HepG2 (cell line): ENCODE measurements at regions not wholly inside any gene's neighbourhood (a gene's known extent, or its start where the extent isn't known, plus 50 kb on each side); places are given as distances from the start of the nearest gene placed in this dataset.

ENCODE experiments used
- DNMT1 ChIP-seq: sonication (generic); formaldehyde crosslinking; IDR thresholded peaks from 2 replicates; pipeline ENCODE4 v1.5.1; 2020; ENCODE audit warnings: mild to moderate bottlenecking, missing genetic modification reagents
- IKZF1 ChIP-seq: fragments of 450-650 bp; IDR thresholded peaks from 2 replicates; pipeline ENCODE4 v1.7.1; 2016
- LBX2 ChIP-seq: sonication (generic); formaldehyde crosslinking; IDR thresholded peaks from 2 replicates; pipeline ENCODE4 v1.5.0; 2020; ENCODE audit warnings: missing genetic modification reagents, mild to moderate bottlenecking, borderline replicate concordance
- MED13 ChIP-seq: sonication (generic); formaldehyde crosslinking; IDR thresholded peaks from 2 replicates; pipeline ENCODE4 v1.5.0; 2020; ENCODE audit warnings: missing genetic modification reagents
- MNT ChIP-seq: fragments of 450-650 bp; IDR thresholded peaks from 2 replicates; pipeline ENCODE4 v1.6.1; 2016
- PHB2 ChIP-seq: fragments of 450-650 bp; IDR thresholded peaks from 2 replicates; pipeline ENCODE4 v1.6.1; 2018; ENCODE audit not compliant: partially characterized antibody
- ZNF274 ChIP-seq: sonication (generic); formaldehyde crosslinking; IDR thresholded peaks from 2 replicates; pipeline ENCODE4 v1.5.1; 2020; ENCODE audit warnings: mild to moderate bottlenecking, missing genetic modification reagents
- ZNF318 ChIP-seq: sonication (generic); formaldehyde crosslinking; IDR thresholded peaks from 2 replicates; pipeline ENCODE4 v1.4.0; 2020; ENCODE audit warnings: mild to moderate bottlenecking, missing genetic modification reagents
- ZNF782 ChIP-seq: sonication (generic); formaldehyde crosslinking; IDR thresholded peaks from 2 replicates; pipeline ENCODE4 v1.4.0; 2020; ENCODE audit warnings: missing genetic modification reagents, mild to moderate bottlenecking, borderline replicate concordance
- TF ChIP-seq, protein P1 (sequence below): IDR thresholded peaks from 2 replicates; pipeline ENCODE4 v1.6.1; 2016; ENCODE audit warnings: mild to moderate bottlenecking, missing biosample characterization, missing genetic modification reagents

DNA sequence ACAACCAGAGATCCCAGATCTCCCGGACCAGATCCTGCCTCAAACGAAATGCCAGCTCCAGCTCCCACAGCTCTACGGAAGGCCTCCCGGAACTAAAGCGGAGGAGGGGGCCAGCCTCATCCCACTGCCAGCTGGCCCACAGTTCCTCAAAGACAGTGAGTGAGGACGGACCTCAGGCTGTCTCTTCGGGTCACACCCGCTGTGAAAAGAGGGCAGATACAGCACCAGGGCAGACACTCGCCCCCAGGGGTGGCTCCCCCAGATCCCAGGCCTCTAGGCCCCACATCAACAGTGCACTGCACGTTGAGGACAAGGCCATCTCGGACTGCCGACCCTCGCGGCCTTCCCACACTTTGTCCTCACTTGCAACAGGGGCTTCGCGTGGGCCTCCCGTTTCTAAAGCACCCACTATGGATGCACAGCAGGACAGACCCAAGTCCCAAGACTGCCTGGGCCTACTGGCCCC lies 148.3 kb upstream of the C1QTNF3 start (continued):
- TF ChIP-seq, protein P1, sequence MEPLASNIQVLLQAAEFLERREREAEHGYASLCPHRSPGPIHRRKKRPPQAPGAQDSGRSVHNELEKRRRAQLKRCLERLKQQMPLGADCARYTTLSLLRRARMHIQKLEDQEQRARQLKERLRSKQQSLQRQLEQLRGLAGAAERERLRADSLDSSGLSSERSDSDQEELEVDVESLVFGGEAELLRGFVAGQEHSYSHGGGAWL (CRISPR knock-in tag): peak; percentile 19; the same call in 1 of the 2 replicates
- TF ChIP-seq IKZF1 (0 out of 2 replicates have a peak, but pooled peaks have one; percentile 12), PHB2 (peak; percentile 43), ZNF318 (CRISPR knock-in tag) (0 out of 2 replicates have a peak, but pooled peaks have one; percentile 68), LBX2 (0 out of 2 replicates have a peak, but pooled peaks have one; percentile 77), MNT (peak; percentile 20; the same call in 1 of the 2 replicates), DNMT1 (CRISPR knock-in tag) (0 out of 2 replicates have a peak, but pooled peaks have one; percentile 31), ZNF782 (CRISPR knock-in tag) (peak; percentile 70; the same call in 1 of the 2 replicates), MED13 (CRISPR knock-in tag) (0 out of 2 replicates have a peak, but pooled peaks have one; percentile 24), ZNF274 (CRISPR knock-in tag) (peak; percentile 41; the same call in 1 of the 2 replicates)
